ENCODE measurements at regions not wholly inside any gene's neighbourhood (a gene's known extent, or its start where the extent isn't known, plus 50 kb on each side); places are given as distances from the start of the nearest gene placed in this dataset.

DNA sequence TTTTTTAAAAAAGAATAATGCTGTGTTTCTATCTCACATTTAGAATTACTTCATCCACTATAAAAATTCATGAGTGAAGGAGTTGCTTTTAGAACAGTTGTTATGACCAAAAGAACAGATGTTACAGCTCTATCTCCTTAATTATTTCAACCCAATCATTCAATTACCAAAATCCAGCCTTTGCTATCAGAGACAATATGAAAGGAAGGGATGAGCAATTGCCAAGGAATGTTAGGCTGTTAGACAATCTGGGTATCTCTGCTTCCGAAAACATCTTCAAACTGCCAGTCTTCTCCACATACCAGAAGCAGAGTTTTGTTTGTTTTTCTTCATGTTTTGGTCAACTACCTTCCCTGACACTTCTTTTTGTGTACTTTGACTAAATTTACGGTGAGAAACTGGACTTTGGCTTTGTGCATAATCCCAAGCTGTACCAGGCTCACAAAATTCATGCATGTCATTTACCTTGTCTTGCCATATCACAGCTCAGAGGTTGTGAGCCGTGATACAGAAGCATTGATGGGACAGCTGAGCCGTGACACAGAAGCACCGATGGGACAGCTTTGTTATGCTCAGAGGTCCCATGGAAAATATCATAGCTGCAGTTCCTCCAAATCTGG, 405.5 kb downstream of the KIF4B start:
- no peak for DNase-seq

DNA sequence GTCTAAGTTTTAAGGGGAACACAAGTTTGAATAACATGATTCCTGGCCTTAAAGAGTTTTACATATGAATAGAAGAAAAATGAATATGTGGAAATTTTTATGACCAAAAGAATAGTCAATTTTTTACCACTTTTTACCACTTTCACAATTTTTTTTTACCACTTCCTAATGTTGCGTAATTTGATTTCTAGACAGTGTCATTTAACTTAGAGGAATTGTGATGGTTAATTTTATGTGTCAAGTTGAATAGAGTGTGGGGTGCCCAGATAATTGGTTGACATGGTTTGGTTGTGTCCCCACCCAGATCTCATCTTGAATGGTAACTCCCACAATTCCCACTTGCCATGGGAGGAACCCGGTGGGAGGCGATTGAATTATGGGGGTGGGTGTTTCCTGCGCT, 416.6 kb downstream of the KIF4B start:
- DNase-seq, result no peak

DNA sequence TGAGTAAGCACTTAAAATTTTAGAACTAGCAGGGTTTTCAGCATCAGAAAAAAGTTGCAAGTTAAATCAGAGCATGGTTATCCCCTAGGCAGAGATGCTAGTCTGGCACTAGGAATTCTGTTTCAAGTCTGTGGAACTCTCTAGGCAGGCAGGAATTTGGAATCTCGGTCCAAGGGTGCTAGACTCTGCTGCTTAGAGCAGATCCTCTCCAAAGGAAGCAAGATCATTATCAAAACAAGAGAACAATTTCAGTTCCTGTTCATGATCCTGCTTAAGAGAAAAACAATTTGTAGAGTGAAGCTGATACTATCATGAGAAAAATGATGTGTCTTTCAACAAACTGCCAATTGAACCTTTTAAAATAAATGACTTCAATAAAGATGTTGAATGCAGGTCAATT, 420.7 kb downstream of the KIF4B start:
- no peak for DNase-seq

DNA sequence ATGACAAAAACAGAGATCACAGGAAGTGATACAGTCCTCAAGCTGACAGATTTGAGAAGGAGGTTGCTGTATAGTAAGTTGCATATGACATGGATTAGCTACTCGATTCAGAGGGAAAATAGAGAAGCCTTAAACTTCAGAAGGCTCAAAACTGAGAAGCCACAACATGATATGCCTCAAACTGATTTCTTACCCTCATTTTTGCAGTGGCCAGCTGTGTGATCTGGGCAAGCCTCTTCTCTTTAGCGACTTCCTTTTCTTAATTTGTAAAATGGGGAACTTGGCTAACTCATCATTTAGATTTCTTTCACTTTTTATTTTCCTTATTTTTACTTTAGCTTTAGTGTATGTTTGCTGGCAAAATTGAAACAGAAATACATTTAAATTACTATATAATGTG, 421.1 kb downstream of the KIF4B start:
- no peak for DNase-seq

DNA sequence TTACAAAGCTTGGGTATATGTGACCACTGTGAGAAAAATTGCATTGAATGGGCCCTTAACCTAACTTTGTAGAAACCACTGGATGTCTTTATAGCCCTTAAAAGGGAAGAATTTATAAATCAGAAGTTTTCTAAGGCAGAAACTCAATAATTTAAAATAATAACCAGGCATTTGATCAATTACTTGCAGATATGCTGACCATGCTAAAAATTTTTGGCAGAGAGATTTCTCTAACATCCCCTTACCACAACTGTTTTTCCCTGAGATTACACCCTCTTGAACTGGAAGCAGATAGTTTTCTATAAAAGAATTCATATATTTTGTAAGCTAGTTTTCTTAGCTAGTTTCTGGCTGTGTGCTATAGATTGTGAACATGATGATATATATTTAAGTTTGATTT, 428.3 kb downstream of the KIF4B start:
- no peak for DNase-seq

DNA sequence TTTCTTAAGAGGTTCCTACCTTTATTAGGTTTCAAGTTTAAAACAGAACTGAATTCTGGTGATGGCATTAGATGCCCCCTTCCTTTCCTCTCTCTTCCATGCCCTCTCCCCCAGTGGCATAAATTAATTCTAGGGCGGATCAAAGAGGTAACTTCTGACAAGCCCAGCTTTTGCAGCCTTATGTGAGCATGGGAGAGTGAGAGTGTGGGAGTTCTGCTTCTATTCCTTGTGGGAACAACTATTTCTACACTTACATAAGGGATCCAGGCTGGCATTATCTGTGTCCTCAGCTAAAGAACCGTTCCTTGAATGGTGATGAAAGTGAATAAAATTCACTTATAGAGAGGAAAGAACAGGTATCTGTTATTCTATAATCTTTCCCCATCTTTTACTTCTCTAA, 437.6 kb downstream of the KIF4B start:
- DNase-seq, result no peak

DNA sequence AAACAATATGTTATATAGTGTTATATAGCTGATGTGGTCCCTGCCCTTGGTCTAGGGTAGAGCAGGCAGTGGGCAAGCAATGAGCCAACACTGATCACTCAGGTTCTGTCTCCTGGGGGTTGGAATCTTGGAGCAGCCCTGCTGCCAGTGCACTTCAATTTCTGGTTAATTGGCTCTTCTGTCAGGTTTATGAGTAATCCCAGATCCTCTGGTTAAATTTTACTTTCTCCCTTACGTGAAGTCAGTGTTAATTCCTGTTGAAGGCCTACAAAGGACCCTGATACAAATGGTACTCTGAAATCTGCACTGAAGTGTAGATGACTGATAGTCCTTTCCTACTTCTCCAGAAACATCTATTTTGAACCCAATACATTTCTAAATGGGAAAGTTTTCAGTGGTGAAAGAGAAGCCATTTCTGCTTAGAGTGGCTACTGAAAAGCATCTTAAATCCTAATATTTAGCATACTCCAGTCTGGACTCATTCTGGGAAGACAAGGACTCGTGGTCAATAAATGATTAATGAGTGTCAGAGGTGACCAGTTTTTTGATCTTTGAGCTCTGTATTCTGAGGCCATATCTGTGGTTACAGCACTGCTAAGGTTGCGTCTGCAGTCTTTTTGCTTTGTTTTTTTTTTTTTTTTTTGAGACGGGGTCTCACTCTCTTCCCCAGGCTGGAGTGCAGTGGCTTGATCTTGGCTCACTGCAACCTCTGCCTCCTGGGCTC, 442.4 kb downstream of the KIF4B start:
- no peak for DNase-seq

DNA sequence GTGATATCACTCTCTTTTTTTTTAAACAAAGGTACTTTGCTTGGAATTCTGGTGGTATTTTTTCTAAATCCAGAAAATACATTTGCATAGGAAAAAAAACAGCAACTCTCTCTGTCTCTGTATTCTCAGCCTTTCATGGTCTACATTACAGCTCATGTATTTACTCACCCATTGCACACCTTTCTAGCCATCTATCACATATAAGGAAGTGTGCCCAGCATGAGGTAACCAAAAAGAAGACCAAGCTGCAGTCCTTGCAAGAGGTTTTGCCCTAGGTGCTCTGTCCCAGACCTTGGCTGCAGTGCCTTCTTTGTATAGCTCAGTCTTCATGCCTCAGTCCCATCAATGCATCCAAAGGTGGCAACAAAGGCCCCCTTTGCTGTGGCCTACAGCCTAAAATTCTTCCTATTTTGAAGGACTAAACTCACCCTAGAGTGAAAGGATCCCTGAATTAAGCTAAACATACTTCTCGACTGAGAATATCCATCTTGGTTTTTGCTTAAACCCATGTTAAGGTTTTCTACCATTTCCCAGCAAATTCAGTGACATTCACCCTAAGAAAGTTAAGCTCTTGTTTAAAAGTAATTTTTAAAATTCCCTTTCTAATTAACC, 446.4 kb downstream of the KIF4B start:
- no peak for DNase-seq

DNA sequence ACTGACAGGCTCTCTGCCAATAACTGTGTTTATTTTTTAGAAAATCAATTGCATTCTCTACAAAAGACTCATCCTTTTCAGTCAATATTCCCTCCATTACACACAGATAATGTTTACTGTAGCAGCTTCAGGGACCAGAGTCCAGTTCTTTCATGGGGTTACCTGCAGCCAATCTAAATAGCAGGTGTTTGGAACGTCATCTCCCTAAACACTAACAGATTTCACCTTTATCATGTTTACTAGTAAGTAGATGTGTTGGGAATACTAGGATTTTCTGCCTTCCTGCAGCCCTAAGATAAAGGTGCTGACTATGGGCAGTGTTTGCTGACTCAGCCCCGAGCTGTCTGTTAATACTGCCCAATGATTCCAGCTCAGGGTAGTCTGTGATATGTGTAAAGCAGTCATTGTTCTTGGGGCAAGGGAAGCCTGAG, 447.0 kb downstream of the KIF4B start:
- DNase-seq, result no peak

DNA sequence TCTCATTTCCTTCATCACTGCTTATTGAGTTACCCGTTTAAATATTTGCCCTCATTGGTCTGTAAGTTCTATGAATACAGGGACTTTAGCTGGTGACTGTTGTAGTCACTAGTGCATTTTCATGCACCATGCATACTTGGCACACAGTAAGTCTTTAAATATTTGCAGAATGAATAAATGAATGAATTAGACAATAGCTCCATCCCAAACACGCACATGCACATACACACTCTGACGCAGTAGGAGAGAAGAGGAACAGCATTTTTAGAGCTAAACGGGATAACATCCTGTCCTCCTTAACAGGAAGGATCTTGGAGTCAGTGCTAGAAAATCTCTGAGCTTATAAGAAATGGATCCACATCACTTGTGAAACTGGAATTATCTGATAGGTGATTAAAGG, 447.7 kb downstream of the KIF4B start:
- DNase-seq, result no peak

DNA sequence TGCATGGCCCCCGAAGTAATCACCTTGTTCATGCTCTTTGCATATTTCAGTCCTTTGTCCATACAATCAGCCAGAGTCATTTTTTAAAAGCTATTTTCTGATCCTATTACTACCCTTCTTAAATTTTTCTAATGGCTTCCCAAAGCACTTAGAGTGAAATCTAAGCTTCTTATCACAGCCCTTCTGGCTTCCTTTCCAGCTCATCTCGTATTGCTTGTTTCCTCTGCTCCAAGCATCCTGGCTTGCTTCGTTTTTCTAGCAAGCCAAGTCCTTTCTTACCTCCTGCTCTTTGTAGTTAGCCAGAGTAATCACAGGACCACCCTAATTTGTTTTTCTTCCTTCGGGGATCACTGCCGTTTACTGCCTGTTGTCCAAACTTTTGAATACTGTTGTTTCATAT, 453.3 kb downstream of the KIF4B start:
- no peak for DNase-seq

DNA sequence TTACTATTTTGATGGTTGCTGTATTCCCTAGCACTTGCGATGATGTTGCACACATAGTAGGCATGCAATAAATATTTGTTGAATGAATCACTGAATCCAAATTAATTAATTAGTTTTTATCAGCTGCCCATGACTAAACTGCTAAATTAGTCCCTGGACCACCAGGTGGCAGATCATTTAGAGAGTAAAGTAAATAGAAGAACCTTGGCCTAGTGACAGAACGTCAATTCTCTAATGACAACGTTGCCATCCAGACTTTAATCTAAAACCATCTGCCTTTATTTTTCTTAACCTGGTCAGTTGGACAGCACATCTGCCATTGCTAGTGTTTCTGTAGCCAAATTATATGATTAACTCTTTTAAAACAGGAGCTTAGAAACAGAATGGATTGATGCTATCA, 457.5 kb downstream of the KIF4B start:
- DNase-seq, result no peak

DNA sequence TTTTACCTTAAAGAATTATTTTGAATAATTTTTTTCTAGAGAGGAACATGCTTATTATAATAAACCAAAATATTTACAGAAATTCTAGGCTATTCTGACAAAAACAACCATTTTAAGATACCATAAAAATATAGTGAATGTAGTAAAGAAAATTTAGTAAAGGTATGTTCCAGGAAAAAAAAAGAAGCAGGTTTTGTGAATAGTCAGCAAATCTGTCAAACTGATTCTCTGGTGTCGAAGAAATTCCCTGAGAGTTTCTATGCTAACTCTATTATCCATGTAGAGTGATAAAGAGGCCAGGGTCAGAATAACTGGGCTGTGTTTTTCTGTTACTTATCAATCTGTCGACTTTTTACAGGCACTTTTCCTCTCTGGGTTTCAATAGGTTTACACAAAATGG, 459.2 kb downstream of the KIF4B start:
- no peak for DNase-seq

DNA sequence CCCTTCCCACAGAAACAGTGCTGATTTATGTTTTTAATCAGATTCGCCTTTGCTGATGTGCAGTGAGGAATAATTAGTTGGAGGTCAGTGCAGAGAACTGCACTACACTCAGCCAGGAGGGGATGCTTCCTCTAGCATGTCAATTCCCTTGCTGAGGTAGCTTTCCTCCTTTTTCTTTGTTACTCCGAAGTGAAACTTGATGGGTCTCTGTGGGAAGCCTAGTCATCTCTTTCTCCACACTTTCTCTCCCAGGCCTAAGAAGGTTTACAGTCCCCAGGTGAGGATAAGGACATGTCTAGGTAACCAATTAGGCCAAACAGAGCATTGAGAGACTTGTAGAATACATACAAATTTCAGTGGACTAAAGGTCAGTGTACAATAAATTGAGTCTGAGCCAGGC, 461.8 kb downstream of the KIF4B start:
- no peak for DNase-seq

DNA sequence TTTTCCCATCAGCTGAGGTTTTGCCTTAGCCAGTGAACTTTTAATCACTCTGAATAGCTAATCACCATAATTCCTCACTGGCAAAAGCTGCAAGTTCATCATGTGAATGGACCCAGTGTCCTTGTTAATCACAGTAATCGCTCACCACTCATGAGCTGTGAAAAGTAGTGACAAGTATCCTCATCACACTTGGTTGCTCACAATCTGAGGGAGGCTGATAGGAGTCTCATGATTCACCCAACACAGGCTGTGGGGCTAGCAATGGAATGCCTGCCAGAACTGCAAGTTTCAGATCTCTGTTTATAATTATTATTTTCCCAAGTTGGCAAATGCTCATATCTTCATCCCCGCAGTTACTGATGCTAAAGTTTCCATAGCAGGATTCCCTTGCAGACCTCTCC, 467.2 kb downstream of the KIF4B start:
- DNase-seq, result no peak

DNA sequence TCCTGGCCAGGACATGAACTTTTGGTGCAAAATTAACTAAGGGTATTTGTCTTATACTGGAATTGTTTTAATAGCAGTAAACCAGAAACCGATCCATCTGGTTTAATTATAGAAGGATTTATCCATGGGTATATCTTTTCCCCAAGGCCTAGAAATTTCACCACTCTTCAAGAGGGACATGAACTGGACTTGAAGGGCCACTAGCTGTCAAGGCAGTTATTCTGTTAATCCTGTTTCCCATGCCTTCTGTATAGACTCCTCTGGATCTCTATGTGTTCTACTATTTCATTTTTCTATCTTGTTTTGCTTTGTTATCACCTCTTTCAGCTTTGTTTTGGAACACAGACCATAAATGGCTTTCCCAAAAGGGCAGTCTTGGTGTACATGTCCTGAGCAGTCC, 467.6 kb downstream of the KIF4B start:
- DNase-seq, result no peak

DNA sequence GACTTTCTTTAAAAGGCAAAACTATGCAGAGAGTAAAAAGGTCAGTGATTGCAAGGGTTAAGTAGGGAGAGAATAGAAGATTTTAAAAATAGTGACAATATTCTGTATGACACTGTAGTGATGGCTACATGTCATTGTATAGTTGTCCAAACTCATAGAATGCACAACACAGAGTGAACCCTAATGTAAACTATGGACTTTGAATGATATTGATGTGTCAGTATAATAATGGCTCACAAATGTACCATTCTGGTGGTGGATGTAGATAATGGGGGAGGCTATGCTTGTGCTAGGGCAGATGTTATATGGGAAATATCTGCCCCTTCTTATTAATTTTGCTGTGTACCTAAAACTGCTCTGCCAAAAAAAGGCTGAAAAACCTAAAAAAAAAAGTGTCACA, 468.9 kb downstream of the KIF4B start:
- no peak for DNase-seq

DNA sequence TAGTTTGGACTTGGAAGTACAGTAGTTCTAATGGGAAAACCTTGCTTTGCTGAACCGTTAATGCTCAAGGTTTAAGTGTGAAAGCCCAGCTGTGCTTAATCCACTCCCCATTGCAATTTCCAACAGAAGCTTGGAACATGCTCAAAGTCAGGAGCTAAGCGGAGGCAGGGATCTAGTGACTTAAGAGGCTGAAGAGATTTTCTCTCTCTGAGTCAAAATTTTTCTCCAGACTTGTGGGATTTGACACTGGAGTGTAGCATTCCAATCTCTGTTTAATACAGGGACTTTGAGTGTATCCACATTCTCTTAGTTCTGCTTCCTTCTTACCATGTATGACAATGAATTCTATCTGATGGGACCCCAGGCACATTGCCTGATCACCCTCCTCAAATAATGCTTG, 471.8 kb downstream of the KIF4B start:
- DNase-seq, result no peak

DNA sequence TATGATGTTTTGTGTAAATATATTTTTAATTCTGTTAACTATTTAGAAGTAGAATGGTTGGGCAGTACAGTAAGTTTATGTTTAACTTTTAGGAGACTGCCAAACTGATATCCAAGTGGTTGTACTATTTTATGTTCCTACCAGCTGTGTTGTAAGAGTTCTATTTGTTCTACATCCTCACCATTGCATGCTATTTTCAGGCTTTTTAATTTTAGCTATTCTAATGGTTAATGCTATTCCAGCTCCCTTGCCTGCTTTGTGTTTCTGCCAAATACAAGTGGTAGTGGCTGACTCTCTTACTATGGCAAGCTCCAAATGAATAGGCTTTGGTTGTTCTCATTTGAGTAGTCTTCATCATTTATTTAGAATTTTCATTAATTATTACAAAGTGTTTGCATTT, 476.4 kb downstream of the KIF4B start:
- DNase-seq, result no peak

DNA sequence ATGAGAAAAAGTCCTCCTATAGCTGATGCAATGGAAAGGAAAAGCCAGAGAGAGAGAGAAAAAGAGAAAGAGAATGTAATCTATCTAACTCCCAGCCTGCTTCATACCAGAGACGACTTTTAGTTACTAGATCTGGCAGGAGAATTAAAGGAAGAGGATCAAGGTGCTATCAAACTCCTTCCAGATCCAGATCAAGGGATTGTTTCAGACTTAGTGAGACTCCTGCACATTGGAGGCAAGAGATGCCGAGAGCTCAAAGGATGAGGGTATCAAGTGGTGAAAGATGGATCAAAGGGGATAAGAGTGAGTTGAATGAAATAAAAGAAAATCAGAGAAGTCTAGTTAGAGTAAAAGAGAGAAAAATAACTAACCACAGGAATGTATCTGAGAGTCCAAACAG, 478.6 kb downstream of the KIF4B start:
- DNase-seq, result no peak

DNA sequence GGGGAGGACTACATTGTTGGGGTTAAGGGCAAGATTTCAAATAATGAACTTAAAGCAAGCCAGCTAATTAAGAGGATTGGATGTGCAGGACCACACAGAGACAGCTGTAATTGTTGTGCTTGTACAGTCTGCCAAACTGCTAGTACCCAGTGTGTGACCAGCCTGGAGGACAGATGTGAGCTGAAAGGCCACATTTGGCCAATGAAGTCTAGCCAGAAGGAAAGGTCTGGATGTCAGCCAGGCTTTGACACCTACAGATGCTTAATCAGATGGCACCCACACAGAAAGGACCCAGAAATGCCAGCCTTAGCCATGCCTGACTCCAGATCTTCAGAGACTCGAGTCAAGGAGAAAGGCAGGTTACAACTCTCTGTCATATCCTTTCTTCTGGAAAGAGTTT, 491.1 kb downstream of the KIF4B start:
- no peak for DNase-seq

DNA sequence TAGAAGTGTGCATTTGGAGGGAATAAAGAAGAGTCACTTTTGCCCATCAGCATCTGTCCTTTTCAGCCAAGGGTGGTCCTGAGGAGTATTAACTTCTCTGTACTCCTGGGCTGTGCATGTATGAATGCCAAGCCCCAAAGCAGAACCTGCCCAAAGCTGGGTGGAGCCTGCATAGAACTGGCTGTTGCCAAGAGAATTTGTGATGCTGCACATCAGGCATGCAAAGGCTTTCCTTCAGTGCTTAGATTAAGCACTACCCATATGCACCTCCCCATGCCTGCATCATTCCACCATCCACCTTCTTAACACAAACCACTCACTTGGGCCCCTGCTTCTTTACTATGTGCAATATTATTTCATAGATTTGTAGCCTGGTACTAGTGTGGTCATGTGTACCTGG, 493.8 kb downstream of the KIF4B start:
- DNase-seq, result no peak

DNA sequence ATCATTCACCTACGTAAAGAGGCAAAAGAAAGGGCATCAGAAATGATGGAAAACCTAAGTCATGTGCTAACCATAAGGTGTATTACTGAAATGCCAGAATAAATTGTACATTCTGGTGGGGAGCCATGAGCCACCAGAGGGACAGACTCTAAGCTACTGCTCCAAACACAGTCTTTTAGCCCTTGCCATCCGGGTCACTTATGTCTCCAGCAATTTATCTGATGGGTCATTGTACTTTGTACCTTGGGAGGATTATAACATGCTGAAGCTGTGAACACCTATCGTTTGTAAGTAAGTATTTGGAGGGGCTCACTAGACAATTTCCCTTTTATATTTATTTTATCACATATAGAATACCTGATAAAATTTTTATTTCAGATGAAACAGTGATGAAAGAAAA, 495.1 kb downstream of the KIF4B start:
- DNase-seq, result no peak

DNA sequence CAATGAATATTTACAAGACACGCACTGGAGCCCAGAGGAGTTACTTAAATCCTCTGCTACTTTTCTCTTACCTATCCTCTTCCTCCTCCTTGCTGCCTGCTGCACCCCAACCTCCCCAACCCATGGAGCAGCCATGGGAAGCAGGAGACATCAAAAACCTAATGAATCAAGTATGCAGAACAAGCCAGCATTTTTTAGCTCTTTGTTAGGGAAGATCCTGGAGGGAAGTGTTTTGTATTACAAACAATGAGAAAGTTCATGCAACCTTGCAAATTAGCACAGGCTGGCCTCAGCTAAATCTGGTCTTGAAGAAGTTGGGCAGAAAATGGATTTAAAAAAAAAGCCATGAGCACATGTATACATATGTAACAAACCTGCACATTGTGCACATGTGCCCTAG, 498.8 kb downstream of the KIF4B start:
- no peak for DNase-seq

DNA sequence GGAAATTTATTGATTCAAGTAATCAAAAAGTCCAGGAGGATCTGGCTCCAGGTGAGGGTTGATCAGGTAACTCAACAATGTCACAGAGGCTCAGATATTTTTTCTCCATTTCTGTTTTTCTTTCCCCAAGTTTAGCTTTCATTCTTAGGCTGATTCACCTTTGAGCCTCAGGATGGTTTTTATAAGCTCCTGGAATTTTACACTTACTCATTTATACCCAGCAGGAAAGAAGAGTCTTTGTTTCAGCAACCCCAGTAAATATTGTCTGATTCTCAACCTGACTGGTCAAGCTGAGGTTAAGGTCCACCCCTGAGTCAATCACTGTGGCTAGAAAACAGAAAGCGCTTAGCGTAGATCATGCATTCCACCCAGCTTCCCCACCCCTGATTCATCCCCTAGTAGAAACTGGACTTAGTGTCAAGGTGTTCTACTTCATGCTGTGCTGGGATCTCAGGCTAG, 500.6 kb downstream of the KIF4B start:
- no peak for DNase-seq
